PC-9 (cell line): ENCODE measurements at regions not wholly inside any gene's neighbourhood (a gene's known extent, or its start where the extent isn't known, plus 50 kb on each side); places are given as distances from the start of the nearest gene placed in this dataset.

Source experiments
- BruUV-seq: library from RNA; stranded (reverse); fragments of 400-500 nt; replicated peaks from 2 replicates; lab custom pipeline; 2021; lab: Mats Ljungman, UMichigan
- CTCF ChIA-PET: fragments of 300-600 bp; sonication (Branson Sonifier 250); formaldehyde crosslinking; loops from one replicate; lab custom pipeline; 2022; ENCODE audit warnings: antibody characterized with exemption; lab: Charles Lee
- POLR2A ChIA-PET: fragments of 300-600 bp; sonication (Branson Sonifier 250); formaldehyde crosslinking; loops from one replicate; lab custom pipeline; 2022; ENCODE audit warnings: antibody characterized with exemption; ENCODE audit not compliant: unreplicated experiment; lab: Charles Lee
- DNase-seq, 2 experiments: peaks; one replicate each; pipeline versions ENCODE4 v3.0.0 to v3.0.0-alpha.2; 2015 to 2022; ENCODE audit warnings: mixed read lengths in 1 of 2
- H2AFZ ChIP-seq: fragments of 200-600 bp; sonication (generic); 2 replicates; pipeline ENCODE4 v1.8.1; 2017; ENCODE audit warnings: antibody characterized with exemption
- H3F3A ChIP-seq: fragments of 200-600 bp; sonication (generic); 2 replicates; pipeline ENCODE4 v1.8.1; 2017; ENCODE audit warnings: antibody characterized with exemption, mild to moderate bottlenecking, low read depth; ENCODE audit not compliant: insufficient read depth
- H3K27ac ChIP-seq: fragments of 200-600 bp; sonication (generic); 2 replicates; pipeline ENCODE4 v1.6.1; 2016; ENCODE audit warnings: mixed run types
- H3K27me3 ChIP-seq: fragments of 200-600 bp; sonication (generic); 2 replicates; pipeline ENCODE4 v1.6.1; 2016; ENCODE audit warnings: low read depth, mixed run types; ENCODE audit not compliant: insufficient read depth
- H3K36me3 ChIP-seq: fragments of 200-600 bp; sonication (generic); 2 replicates; pipeline ENCODE4 v1.6.1; 2016; ENCODE audit warnings: low read depth, mixed run types
- H3K4me1 ChIP-seq: fragments of 200-600 bp; sonication (generic); replicated peaks from 2 replicates; pipeline ENCODE4 v1.6.1; 2016; ENCODE audit warnings: mixed run types; ENCODE audit not compliant: insufficient read depth
- H3K4me2 ChIP-seq: fragments of 200-600 bp; sonication (generic); 2 replicates; pipeline ENCODE4 v1.6.1; 2017; ENCODE audit warnings: mixed run types
- H3K4me3 ChIP-seq: fragments of 200-600 bp; sonication (generic); 2 replicates; pipeline ENCODE4 v1.6.1; 2016; ENCODE audit warnings: mixed run types
- H3K79me2 ChIP-seq: fragments of 200-600 bp; sonication (generic); 2 replicates; pipeline ENCODE4 v1.6.1; 2017; ENCODE audit warnings: low read depth, mixed run types
- H3K9me2 ChIP-seq: fragments of 200-600 bp; sonication (generic); 2 replicates; pipeline ENCODE4 v1.8.1; 2017; ENCODE audit warnings: mild to moderate bottlenecking; ENCODE audit not compliant: insufficient read depth
- H3K9me3 ChIP-seq: fragments of 200-600 bp; sonication (generic); 2 replicates; pipeline ENCODE4 v1.8.1; 2016; ENCODE audit warnings: low read depth; ENCODE audit not compliant: insufficient read depth
- H4K20me1 ChIP-seq: fragments of 200-600 bp; sonication (generic); 2 replicates; pipeline ENCODE4 v1.8.1; 2017; ENCODE audit not compliant: insufficient read depth
- CTCF ChIP-seq: fragments of 200-600 bp; sonication (generic); conservative IDR thresholded peaks from 2 replicates; pipeline ENCODE4 v1.6.1; 2017; ENCODE audit warnings: mixed run types, antibody characterized with exemption, mild to moderate bottlenecking, moderate library complexity
- EZH2 ChIP-seq: fragments of 200-600 bp; sonication (generic); IDR thresholded peaks from 2 replicates; pipeline ENCODE4 v1.8.0; 2017; ENCODE audit warnings: antibody characterized with exemption, low read depth
- intact Hi-C: fragments of 100-400 bp; cut with micrococcal nuclease; formaldehyde crosslinking; loops from one replicate; pipeline ENCODE4 v1.10.0; 2022; ENCODE audit not compliant: unreplicated experiment

GRCh38 chr7:92964141-92964540 lies 127.8 kb upstream of the CDK6 start:
- Histone ChIP-seq H3K9me3 (no peaks in the 10 kb centered on the region), H3K36me3 (no peaks in the 10 kb centered on the region), H4K20me1 (no peaks in the 10 kb centered on the region), H3K79me2 (no peaks in the 10 kb centered on the region), H3K4me3 (no peak overlapping the region), H3K27me3 (no peaks in the 10 kb centered on the region), H3K27ac (no peak overlapping the region), H3K4me2 (no peak overlapping the region), H3F3A (no peaks in the 10 kb centered on the region), H2AFZ (no peak overlapping the region), H3K4me1 (no peaks in the 10 kb centered on the region), H3K9me2 (no peaks in the 10 kb centered on the region)
- intact Hi-C loops, result no loop called here
- CTCF ChIA-PET, result no interaction called here
- BruUV-seq, result no TSS peak
- POLR2A ChIA-PET, result interaction anchor here (0.6 kb wide), 1 partner anchor 30 kb away, joined by 6 read pairs; no protein-coding TSS in a partner anchor
- no peak for DNase-seq
- TF ChIP-seq CTCF (no peak), EZH2 (no peak)

- no peaks in the 10 kb centered on the region for H3K9me3 ChIP-seq
- intact Hi-C loops, result no loop called here
- H4K20me1 ChIP-seq, result no peaks in the 10 kb centered on the region
- POLR2A ChIA-PET, result interaction anchor here (0.6 to 0.7 kb wide), 2 partner anchors 30 to 1724 kb away, joined by 4 to 6 read pairs; no protein-coding TSS in a partner anchor
- H3F3A ChIP-seq, result no peaks in the 10 kb centered on the region
- CTCF ChIA-PET, result interaction anchor here (0.6 to 0.7 kb wide), 2 partner anchors 11 to 27 kb away, joined by 3 read pairs; no protein-coding TSS in a partner anchor
- H3K4me3 ChIP-seq, result no peak overlapping the region
- no TSS peak for BruUV-seq
- H2AFZ ChIP-seq, result no peak overlapping the region
- no peak overlapping the region for H3K27ac ChIP-seq
- H3K9me2 ChIP-seq, result no peaks in the 10 kb centered on the region
- no peak for TF ChIP-seq EZH2
- H3K36me3 ChIP-seq, result no peaks in the 10 kb centered on the region
- DNase-seq, result no peak
- H3K79me2 ChIP-seq, result no peaks in the 10 kb centered on the region
- no peaks in the 10 kb centered on the region for H3K27me3 ChIP-seq
- no peaks in the 10 kb centered on the region for H3K4me1 ChIP-seq
- H3K4me2 ChIP-seq, result no peak overlapping the region
Observed at GRCh38 chr7:92963566-92963965, 127.2 kb upstream of the CDK6 start.

GRCh38 chr7:92961961-92962360 lies 125.6 kb upstream of the CDK6 start:
- Histone ChIP-seq H3K79me2 (no peaks in the 10 kb centered on the region), H3K4me3 (no peak overlapping the region), H3F3A (no peaks in the 10 kb centered on the region), H3K27me3 (no peaks in the 10 kb centered on the region), H3K36me3 (no peaks in the 10 kb centered on the region), H3K4me2 (no peak overlapping the region), H3K9me2 (no peaks in the 10 kb centered on the region), H3K4me1 (no peaks in the 10 kb centered on the region), H2AFZ (no peak overlapping the region), H3K9me3 (0 out of 2 replicates have a peak, but pooled peaks cover under 1% of the 10 kb centered on the region), H3K27ac (no peak overlapping the region), H4K20me1 (no peaks in the 10 kb centered on the region)
- no TSS peak for BruUV-seq
- TF ChIP-seq CTCF (no peak), EZH2 (no peak)
- ChIA-PET POLR2A (no interaction called here), CTCF (no interaction called here)
- intact Hi-C loops, result no loop called here
- no peak for DNase-seq

- CTCF ChIA-PET, result no interaction called here
- Histone ChIP-seq H4K20me1 (no peaks in the 10 kb centered on the region), H2AFZ (no peak overlapping the region), H3K4me3 (no peak overlapping the region), H3K4me2 (no peak overlapping the region), H3F3A (no peaks in the 10 kb centered on the region), H3K9me3 (peaks cover 7% of the 10 kb centered on the region; the same call in 1 of the 2 replicates), H3K4me1 (no peaks in the 10 kb centered on the region), H3K79me2 (no peaks in the 10 kb centered on the region), H3K27me3 (no peaks in the 10 kb centered on the region), H3K36me3 (no peaks in the 10 kb centered on the region), H3K9me2 (no peaks in the 10 kb centered on the region; the same call in 1 of the 2 replicates), H3K27ac (no peak overlapping the region)
- no peak for TF ChIP-seq EZH2
- no peak for TF ChIP-seq CTCF
- POLR2A ChIA-PET, result no interaction called here
- DNase-seq, result no peak
- intact Hi-C loops, result no loop called here
- BruUV-seq, result no TSS peak
Observed at GRCh38 chr7:92956575-92956974, 120.2 kb upstream of the CDK6 start.
